T47D (cell line): ENCODE measurements at regions not wholly inside any gene's neighbourhood (a gene's known extent, or its start where the extent isn't known, plus 50 kb on each side); places are given as distances from the start of the nearest gene placed in this dataset.

Experiments
- DNase-seq, 2 experiments: peaks; one replicate each; pipeline versions ENCODE4 v3.0.0 to v3.0.0-alpha.2; 2011 to 2012; ENCODE audit warnings: low read depth in 1 of 2, low spot score in 1 of 2
- JUND ChIP-seq: IDR thresholded peaks from 2 replicates; pipeline ENCODE4 v1.6.1; 2012; ENCODE audit warnings: low read depth
- in situ Hi-C: cut with HindIII; loops from 2 replicates; pipeline ENCODE4 v1.10.0; 2016; ENCODE audit warnings: low sequenced_read_pairs, low pct_unique_long_range_greater_than_20kb

DNA sequence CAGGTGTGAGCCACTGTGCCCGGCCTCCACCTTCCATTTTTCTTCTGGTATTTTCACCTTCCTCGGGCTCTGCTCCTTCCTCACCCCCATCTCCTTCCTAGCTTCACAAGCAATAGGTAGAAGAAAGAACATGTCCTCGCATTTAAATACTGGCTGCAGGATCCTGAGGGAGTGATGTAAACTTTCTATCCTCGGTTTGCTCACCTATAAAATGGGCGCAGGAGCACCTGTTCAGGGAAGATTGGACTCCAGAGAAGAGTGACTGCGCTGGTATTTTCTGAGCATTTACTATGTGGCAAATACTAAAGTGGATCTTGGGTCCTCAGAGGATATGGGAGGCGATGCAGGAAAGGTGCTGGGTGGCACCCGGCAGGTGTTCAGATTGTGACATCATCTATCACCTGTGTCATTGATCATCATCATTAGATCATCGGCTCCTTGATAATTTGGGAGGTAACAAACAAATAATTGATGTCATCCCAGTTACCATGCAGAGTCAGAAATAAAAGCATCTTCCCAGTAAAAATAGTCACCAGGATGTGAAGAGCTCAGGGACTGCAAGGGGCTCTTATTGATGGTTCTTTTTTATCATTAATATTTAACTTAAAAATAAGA is 72.8 kb downstream of the FOXL1 start:
- in situ Hi-C loops: no loop called here
- TF ChIP-seq JUND: no peak
- DNase-seq: no peak

DNA sequence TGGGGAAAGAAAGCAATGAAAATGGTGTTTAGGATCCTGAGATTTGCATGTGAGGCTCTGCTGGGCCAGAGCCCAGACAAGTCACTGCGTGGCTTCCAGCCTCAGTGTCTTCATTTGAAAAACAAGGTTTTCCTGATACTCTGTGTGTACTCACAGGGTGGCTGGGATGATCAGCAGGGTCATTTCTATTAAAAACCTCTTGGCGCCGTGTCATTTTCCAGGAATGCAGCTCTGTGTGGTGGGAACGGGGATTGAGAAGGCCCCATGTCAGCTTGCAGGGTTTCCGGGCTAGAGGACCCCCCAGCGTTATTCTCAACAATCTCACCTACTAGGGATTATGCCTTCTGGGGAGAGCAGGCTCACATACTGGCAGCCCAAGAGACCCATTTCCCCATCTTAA is 73.5 kb downstream of the FOXL1 start:
- no peak for TF ChIP-seq JUND
- no peak for DNase-seq
- in situ Hi-C loops: no loop called here

DNA sequence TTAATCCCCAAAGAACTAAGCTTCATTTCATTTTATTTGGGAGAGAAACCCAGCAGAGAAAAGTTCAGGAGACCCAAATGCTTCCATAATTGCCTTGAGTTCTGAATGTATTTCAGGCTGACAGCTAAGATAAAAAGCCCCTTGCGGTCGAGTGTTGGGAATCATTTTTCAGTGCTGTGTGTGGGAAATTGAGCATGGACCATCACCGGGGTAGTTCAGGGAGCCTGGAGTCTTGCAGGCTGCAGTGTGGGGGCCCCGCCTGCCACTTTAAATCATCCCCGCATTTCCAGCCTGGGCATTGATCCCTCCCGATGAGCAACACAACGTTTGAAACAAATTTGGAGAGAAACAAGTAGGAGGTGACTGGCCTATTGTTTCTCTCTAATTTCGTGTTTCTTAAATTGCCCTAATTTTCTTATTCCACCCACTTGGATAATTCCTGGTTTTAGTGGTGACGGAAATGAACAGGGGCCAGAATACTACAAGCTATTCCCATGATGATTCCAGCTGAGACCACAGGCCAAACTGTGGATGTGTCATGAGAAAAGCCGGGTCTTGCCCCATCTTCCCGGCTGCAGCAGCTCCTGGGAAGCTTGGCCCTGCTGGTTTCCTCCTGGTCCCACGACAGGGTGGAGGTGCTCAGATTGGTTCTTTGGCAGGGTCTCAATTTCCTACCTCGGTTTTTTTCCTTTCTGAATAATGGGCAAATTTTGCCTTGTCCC is 75.1 kb downstream of the FOXL1 start:
- in situ Hi-C loops: no loop called here
- no peak for DNase-seq
- no peak for TF ChIP-seq JUND

DNA sequence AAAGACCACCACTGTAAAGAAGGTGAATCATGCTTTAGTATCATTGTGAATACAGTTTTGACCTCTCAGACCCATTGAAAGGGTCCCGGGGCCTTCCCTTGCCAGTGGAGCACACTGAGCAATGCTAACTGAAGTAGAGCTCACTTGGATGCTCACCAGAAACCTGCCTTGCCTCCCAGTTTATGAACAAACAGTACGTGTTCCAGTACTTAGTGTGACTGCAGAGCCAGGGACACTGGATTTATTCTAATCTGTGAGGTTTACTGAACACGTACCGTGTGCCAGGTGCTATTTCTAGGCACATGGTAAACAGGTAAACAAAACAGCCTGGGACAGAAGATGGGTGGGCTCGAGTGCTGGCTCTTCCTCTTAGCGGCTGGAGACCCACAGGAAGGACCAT is 79.6 kb downstream of the FOXL1 start:
- TF ChIP-seq JUND: no peak
- no peak for DNase-seq
- in situ Hi-C loops: no loop called here

DNA sequence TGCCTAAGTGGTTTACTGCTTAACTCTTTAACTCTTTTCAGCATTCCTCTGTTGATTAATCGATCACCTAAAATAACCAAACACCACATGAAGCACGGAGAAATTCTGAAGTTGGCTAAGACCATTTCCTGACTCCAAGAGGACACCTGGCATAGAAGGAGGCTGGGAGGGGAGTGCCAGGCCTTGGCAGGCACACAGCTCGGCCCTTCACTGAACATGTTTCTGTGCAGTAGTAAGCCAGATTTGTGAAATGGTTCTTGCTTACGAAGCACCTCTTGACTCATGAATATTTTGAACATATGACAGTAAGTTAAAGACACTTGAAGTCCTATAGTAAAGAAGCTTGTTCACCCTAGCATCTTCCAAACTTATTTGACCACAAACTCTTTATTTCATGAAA is 82.3 kb downstream of the FOXL1 start:
- no peak for DNase-seq

DNA sequence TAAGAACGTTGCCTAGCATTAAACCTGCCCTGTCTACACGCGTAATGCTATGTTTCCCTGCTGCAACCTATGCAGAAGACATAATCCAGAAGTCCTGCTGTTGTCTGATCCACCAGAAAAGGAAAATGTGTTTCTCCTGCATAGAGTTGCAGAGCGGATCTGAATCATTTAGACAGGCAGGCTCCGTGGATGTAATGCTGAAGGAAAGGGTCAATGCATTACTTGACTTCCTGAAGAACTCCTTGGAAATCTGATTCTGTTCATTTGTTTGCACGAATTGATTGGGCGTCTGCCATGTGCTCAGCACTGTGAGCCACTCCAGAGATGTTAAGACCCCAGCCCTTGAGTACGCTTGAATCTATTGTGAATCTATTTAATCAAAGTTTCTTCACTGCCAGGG is 83.4 kb downstream of the FOXL1 start:
- no peak for TF ChIP-seq JUND
- in situ Hi-C loops: no loop called here
- DNase-seq: no peak

More for the DNA sequence above, 82.3 kb downstream of the FOXL1 start:
- in situ Hi-C loops: no loop called here
- TF ChIP-seq JUND: no peak

DNA sequence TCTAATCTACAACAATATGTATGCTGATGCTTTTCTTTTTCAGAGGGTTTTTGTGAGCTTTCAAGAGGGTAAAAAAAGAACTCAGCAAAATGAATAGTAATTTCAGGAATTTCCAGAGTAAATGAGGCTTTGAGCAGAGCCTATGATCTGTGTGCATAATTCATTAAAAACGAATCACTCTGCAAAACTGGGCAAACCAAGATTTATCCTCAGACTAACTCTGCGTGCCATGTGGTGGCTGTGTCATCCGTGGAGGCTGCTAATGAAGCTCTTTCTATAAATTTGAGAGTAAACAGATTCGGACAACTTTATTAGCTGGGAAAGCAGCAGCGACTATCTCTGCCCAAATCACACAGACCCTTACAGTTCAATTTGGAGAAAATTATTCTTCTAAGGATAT is 83.8 kb downstream of the FOXL1 start:
- no peak for DNase-seq
- in situ Hi-C loops: no loop called here
- no peak for TF ChIP-seq JUND

DNA sequence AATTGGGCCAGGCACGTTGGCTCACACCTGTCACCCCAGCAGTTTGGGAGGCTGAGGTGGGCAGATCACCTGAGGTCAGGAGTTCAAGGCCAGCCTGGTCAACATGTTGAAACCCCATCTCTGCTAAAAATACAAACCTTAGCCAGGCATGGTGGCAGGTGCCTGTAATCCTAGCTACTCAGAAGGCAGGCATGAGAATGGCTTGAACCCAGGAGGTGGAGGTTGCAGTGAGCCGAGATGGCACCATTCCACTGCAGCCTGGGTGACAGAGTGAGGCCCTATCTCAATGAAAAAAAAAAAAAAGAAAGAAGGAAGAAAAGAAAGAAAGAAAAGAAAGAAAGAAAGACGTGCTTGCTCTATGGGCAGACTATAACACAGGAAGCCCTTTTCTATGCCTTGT is 84.4 kb downstream of the FOXL1 start:
- in situ Hi-C loops: no loop called here

DNA sequence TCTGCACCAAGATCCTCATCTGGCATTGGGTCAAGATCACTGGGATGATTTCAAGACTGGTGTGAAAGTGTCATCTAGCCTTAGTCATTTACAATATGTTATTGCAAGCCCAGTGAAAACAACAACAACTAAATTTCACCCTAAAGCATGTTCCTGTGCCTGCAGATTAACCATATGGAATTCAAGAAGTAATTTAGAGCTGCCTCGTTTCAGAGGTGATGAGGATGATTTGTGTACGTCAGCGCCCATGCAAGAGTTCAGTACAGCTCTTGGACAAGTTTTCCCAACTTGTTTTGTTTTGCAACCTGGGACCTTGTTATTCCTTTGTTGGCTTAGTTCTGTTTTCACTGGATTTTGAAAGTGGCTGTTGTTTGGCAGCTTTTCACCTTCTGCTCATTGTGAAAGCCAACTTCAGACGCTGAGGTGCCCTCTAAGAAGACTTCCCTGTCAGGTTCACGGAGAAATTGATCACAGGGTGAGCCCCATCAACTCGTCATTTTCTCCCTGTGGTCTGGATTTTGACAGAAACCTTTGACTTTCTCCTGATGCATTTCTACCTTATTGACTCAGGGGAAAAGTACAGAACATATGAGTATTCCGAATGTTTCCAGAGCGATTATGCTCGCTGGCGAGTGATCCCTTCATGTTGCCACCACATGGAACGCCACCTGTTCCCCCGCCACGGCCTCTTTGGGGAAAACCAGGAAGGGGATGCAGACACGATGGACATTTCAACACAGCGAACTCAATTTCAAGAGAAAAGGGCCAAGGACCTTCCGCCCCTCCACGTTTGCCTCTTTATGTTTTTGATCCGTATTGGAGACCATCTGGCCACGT is 85.6 kb downstream of the FOXL1 start:
- DNase-seq: no peak
- TF ChIP-seq JUND: no peak
- in situ Hi-C loops: no loop called here

More for the DNA sequence above, 84.4 kb downstream of the FOXL1 start:
- DNase-seq: no peak
- no peak for TF ChIP-seq JUND

DNA sequence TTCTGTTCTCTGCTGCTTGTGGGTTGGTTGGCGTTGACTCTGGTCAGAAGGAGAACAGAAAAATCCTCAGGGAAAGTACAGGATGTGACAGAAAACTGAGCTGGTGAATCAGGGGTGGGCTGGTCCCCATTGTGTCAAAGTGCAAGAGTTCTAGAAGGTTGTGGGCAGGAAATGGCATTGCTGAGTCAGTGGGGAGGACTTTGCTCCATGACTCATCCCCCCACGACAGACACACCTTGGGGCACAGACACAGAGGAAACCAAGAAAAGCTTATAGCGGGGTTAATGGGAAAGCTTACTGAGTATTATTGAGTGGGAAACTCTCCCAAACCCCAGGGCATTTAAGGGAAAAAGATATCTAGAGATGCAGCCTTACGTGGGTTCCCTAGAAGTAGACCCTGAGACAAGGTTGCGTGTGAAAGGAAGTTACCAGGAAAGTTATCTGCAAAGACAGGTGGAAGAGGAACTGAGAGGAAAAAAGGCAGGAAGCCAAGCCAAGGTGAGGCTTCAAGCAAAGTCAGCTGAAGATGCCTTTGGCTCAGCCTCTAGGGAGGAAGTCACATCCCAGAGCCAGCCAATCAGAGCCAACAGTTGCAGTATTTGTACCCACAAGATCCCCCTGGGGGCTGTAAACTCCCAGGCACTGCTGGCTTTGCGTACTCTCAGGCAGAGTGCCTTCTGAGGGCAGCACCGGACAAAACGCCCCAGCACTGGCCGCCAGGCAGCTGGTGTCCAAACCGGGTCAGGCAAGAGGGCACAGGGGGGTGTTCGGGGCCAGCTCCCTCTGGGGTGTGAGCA is 86.4 kb downstream of the FOXL1 start:
- no peak for TF ChIP-seq JUND

DNA sequence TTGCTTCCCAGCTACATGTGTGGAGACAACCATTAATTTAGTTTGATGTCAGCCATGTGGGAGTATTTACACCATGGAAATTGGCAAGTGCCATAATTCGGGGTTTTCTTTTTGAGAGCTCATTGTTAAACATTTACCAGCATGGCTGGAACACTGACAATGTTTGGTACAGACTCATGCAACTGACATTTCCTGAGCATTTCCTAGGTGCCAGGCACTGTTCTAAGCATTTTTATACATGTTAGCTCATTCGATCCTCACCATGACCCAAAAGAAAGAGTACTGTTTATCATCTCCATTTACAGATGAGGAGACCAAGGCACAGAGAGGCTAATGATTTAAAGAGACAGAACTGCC is 86.9 kb downstream of the FOXL1 start:
- DNase-seq: no peak
- no peak for TF ChIP-seq JUND
- in situ Hi-C loops: no loop called here

More for the DNA sequence above, 86.4 kb downstream of the FOXL1 start:
- in situ Hi-C loops: no loop called here
- no peak for DNase-seq

DNA sequence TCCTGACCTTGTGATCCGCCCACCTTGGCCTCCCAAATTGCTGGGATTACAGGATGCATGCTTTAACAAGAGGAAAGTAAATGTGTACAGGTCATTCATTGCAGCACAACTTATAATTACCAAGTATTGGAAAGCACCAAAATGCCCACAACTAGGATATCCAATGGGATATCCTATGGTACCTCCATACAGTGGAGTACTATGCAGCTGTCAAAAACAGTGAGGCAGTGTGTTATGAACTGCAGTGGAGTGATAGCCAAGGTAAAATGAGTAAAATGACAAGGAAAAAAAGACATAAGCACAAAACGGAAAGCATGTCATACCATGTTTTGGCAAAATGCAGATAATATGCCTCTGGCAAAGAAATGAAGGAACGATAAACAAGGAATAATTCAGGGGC is 87.6 kb downstream of the FOXL1 start:
- in situ Hi-C loops: no loop called here
- TF ChIP-seq JUND: no peak
- DNase-seq: no peak

DNA sequence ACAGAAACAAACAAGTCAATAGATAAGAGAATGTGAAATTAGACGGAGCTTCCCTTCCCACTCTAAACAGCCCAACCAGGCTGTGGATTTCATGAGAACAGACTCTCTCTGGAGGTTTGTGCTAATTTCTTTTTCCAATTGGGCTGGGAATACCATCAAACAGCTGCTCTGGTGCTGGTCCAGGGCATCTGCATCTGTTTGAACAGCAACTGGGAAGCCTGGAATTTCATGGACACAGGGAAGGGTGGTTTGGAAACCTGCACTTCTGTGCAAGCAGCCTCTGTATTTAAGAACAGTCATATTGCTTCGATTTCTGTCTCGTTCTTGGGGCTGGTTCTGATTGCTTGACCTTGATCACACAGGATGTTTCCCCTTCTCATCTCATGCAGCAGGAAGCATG is 88.7 kb downstream of the FOXL1 start:
- TF ChIP-seq JUND: no peak
- in situ Hi-C loops: no loop called here
- DNase-seq: no peak
